B cell (primary cell): ENCODE measurements at regions not wholly inside any gene's neighbourhood (a gene's known extent, or its start where the extent isn't known, plus 50 kb on each side); places are given as distances from the start of the nearest gene placed in this dataset.

Source experiments
- ATAC-seq: fragments of 200-7000 bp; cut with Tn5 transposase; one replicate; pipeline ENCODE4 v1.10.0; 2021; ENCODE audit warnings: low read depth, mild to moderate bottlenecking, moderate number of reproducible peaks, moderate library complexity
- CTCF ChIA-PET: fragments of 350-600 bp; sonication (Branson Sonifier 250); formaldehyde crosslinking; loops from one replicate; lab custom pipeline; 2021; ENCODE audit warnings: antibody characterized with exemption, inconsistent platforms; lab: Charles Lee
- POLR2A ChIA-PET: fragments of 350-600 bp; sonication (Branson Sonifier 250); formaldehyde crosslinking; loops from one replicate; lab custom pipeline; 2021; ENCODE audit warnings: antibody characterized with exemption; lab: Charles Lee
- DNase-seq: peaks from one replicate; pipeline ENCODE4 v3.0.0; 2013
- H2AFZ ChIP-seq: 2 replicates; pipeline ENCODE4 v1.6.1; 2012; ENCODE audit warnings: mild to moderate bottlenecking, low read depth, low read length; ENCODE audit not compliant: insufficient read depth, poor library complexity, severe bottlenecking
- H3K27ac ChIP-seq, 2 donors: 1 replicate in 1 of 2; 2 replicates in 1 of 2; pipeline ENCODE4 v1.5.1; 2012 to 2013; ENCODE audit warnings: low read length in 2 of 2, mild to moderate bottlenecking in 2 of 2, moderate library complexity in 1 of 2
- H3K27me3 ChIP-seq, 4 experiments: fragments of 200-600 bp in 1 of 4; sonication (generic) in 1 of 4; replicated peaks in 1 of 4; 1 replicate in 2 of 4; 2 replicates in 2 of 4; pipeline versions ENCODE4 v1.6.1 to v1.7.0; 2013 to 2016; ENCODE audit warnings: low read length in 3 of 4, mild to moderate bottlenecking in 2 of 4, mixed read lengths in 1 of 4, moderate library complexity in 1 of 4; ENCODE audit not compliant: insufficient read depth in 4 of 4, control insufficient read depth in 3 of 4; ENCODE audit errors: control extremely low read depth in 1 of 4
- H3K36me3 ChIP-seq, 2 experiments: replicated peaks in 1 of 2; 1 replicate in 1 of 2; 2 replicates in 1 of 2; pipeline versions ENCODE4 v1.6.1 to v1.7.1; 2013; ENCODE audit warnings: low read length in 1 of 2; ENCODE audit not compliant: insufficient read depth in 2 of 2, control insufficient read depth in 1 of 2; ENCODE audit errors: control extremely low read depth in 1 of 2, extremely low read depth in 1 of 2
- H3K4me1 ChIP-seq, 2 donors: fragments of 200-600 bp in 1 of 2; sonication (generic) in 1 of 2; 1 replicate in 1 of 2; 2 replicates in 1 of 2; pipeline versions ENCODE4 v1.5.1 to v1.6.1; 2013 to 2017; ENCODE audit warnings: low read length in 2 of 2; ENCODE audit not compliant: control insufficient read depth in 2 of 2, insufficient read depth in 2 of 2
- H3K4me2 ChIP-seq: replicated peaks from 2 replicates; pipeline ENCODE3; 2012; ENCODE audit warnings: mild to moderate bottlenecking, low read depth, low read length; ENCODE audit not compliant: poor library complexity, severe bottlenecking
- H3K4me3 ChIP-seq, 5 experiments: fragments of 200-600 bp in 1 of 5; sonication (generic) in 1 of 5; 1 replicate in 3 of 5; 2 replicates in 2 of 5; pipeline versions ENCODE4 v1.5.1 to v1.7.0; 2011 to 2016; ENCODE audit warnings: low read length in 4 of 5, mild to moderate bottlenecking in 4 of 5, low read depth in 2 of 5, control low read depth in 1 of 5, moderate library complexity in 1 of 5; ENCODE audit not compliant: insufficient read depth in 1 of 5; ENCODE audit errors: control extremely low read depth in 1 of 5, extremely low read depth in 1 of 5
- H3K79me2 ChIP-seq: fragments of 200-600 bp; sonication (generic); one replicate; pipeline ENCODE4 v1.6.0; 2016; ENCODE audit warnings: low read length; ENCODE audit not compliant: control insufficient read depth, insufficient read depth
- H3K9ac ChIP-seq: fragments of 200-600 bp; sonication (generic); 2 replicates; pipeline ENCODE4 v1.6.1; 2017; ENCODE audit warnings: mild to moderate bottlenecking, low read length, moderate library complexity
- H3K9me3 ChIP-seq, 3 donors: one replicate each; pipeline versions ENCODE4 v1.6.1 to v1.7.1; 2013; ENCODE audit warnings: low read length in 2 of 3; ENCODE audit not compliant: control insufficient read depth in 2 of 3, insufficient read depth in 1 of 3; ENCODE audit errors: control extremely low read depth in 1 of 3
- H4K20me1 ChIP-seq: 2 replicates; pipeline ENCODE4 v1.6.0; 2012; ENCODE audit warnings: mild to moderate bottlenecking, low read length; ENCODE audit not compliant: insufficient read depth, control insufficient read depth, poor library complexity, severe bottlenecking
- H3K27ac Mint-ChIP-seq: one replicate; pipeline ENCODE4 v1.8.0; 2021; ENCODE audit warnings: mixed read lengths
- H3K27me3 Mint-ChIP-seq: one replicate; pipeline ENCODE4 v1.8.0; 2021; ENCODE audit warnings: mixed read lengths
- H3K4me1 Mint-ChIP-seq: one replicate; pipeline ENCODE4 v1.8.0; 2021; ENCODE audit warnings: mixed read lengths
- H3K4me3 Mint-ChIP-seq: one replicate; pipeline ENCODE4 v1.8.0; 2021; ENCODE audit warnings: mixed read lengths
- H3K9me3 Mint-ChIP-seq: one replicate; pipeline ENCODE4 v1.8.0; 2022; ENCODE audit warnings: mixed read lengths; ENCODE audit not compliant: insufficient read depth
- CTCF ChIP-seq: fragments of 200-600 bp; IDR thresholded peaks from one replicate; pipeline ENCODE4 v1.8.0; 2022; ENCODE audit warnings: antibody characterized with exemption, mild to moderate bottlenecking
- EZH2 ChIP-seq: IDR thresholded peaks from 2 replicates; pipeline ENCODE4 v1.6.1; 2012; ENCODE audit warnings: borderline replicate concordance, low read depth, mild to moderate bottlenecking, moderate library complexity, low read length; ENCODE audit not compliant: insufficient read depth, poor library complexity, severe bottlenecking
- WGBS: methylation state at CpG from one replicate; pipeline ENCODE4 v1.1.5; 2013; ENCODE audit warnings: missing lambda C conversion rate; ENCODE audit not compliant: insufficient coverage; 5-methylcytosine and 5-hydroxymethylcytosine counted together
- intact Hi-C: fragments of 100-400 bp; cut with micrococcal nuclease; formaldehyde crosslinking; loops from one replicate; pipeline ENCODE4 v1.10.0; 2022

GRCh38 chr5:133669472-133669871 is 57.1 kb upstream of the FSTL4 start:
- H3K4me1 ChIP-seq, result no peaks in the 10 kb centered on the region
- H3K4me1 Mint-ChIP-seq, result no peaks in the 10 kb centered on the region
- TF ChIP-seq EZH2 (no peak), CTCF (no peak)
- intact Hi-C loops, result no loop called here
- no peaks in the 10 kb centered on the region for H3K79me2 ChIP-seq
- ChIA-PET POLR2A (no interaction called here), CTCF (no interaction called here)
- H3K27ac ChIP-seq, result no peak overlapping the region
- peaks cover 0 to 9% (median 2%) of the 10 kb centered on the region in 4 experiments for H3K27me3 ChIP-seq
- no peak overlapping the region for H3K27ac Mint-ChIP-seq
- H2AFZ ChIP-seq, result no peak overlapping the region
- peaks cover 0 to 12% (median 8%) of the 10 kb centered on the region in 3 donors for H3K9me3 ChIP-seq
- DNase-seq, result no peak
- peaks cover 39% of the 10 kb centered on the region for H3K27me3 Mint-ChIP-seq
- no peak overlapping the region for H3K4me2 ChIP-seq
- no peak overlapping the region for H3K4me3 Mint-ChIP-seq
- H3K9ac ChIP-seq, result no peak overlapping the region
- ATAC-seq, result no peak
- 90% methylated on average over 6 of the region's 6 CpGs for WGBS
- no peaks in the 10 kb centered on the region for H3K36me3 ChIP-seq
- H3K4me3 ChIP-seq, result no peak overlapping the region
- H3K9me3 Mint-ChIP-seq, result peaks cover 3% of the 10 kb centered on the region
- H4K20me1 ChIP-seq, result no peaks in the 10 kb centered on the region

DNA sequence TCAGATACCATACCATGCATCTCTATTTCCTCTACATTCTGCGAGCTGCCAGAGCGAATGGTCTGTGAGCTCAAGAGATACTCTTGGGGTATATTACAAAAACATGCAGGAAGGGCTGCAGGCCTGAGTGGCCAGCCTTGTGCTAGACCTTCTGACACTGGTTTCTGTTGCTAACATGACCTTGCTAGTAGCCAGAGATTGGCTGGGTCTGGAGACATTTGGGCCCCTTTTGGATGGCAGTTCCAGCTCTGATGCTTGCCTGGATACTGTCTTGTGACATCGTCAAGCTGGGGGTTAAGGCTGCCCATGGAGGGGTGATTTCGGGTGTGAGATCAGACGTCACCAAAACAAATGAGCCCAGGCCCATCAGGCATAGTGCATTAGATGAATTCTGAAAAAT is 56.1 kb upstream of the FSTL4 start:
- H3K4me1 Mint-ChIP-seq, result no peaks in the 10 kb centered on the region
- no peak for DNase-seq
- no peak overlapping the region for H3K4me2 ChIP-seq

More for the DNA sequence above, 56.1 kb upstream of the FSTL4 start:
- 100% methylated on average over 4 of the region's 5 CpGs for WGBS
- ChIA-PET POLR2A (no interaction called here), CTCF (no interaction called here)
- Mint-ChIP-seq H3K9me3 (peaks cover 3% of the 10 kb centered on the region), H3K4me3 (no peak overlapping the region), H3K27ac (no peak overlapping the region), H3K27me3 (peaks cover 30% of the 10 kb centered on the region)
- TF ChIP-seq CTCF (no peak), EZH2 (no peak)
- peaks cover 0 to 12% (median 8%) of the 10 kb centered on the region in 3 donors for H3K9me3 ChIP-seq
- H3K9ac ChIP-seq, result no peak overlapping the region
- no peaks in the 10 kb centered on the region for H3K36me3 ChIP-seq
- H3K79me2 ChIP-seq, result no peaks in the 10 kb centered on the region
- H3K27ac ChIP-seq, result no peak overlapping the region
- H3K27me3 ChIP-seq, result peaks cover 0 to 9% (median 2%) of the 10 kb centered on the region in 4 experiments
- ATAC-seq, result no peak
- no peaks in the 10 kb centered on the region for H3K4me1 ChIP-seq
- H3K4me3 ChIP-seq, result no peak overlapping the region
- no peak overlapping the region for H2AFZ ChIP-seq
- no peaks in the 10 kb centered on the region for H4K20me1 ChIP-seq
- intact Hi-C loops, result no loop called here
